NT2/D1 (cell line): ENCODE measurements at regions not wholly inside any gene's neighbourhood (a gene's known extent, or its start where the extent isn't known, plus 50 kb on each side); places are given as distances from the start of the nearest gene placed in this dataset.

ENCODE experiments used
- SUZ12 ChIP-seq: IDR thresholded peaks from 2 replicates; pipeline ENCODE4 v1.6.1; 2011; ENCODE audit not compliant: insufficient read length, insufficient read depth; ENCODE audit errors: extremely low read depth
- YY1 ChIP-seq: IDR thresholded peaks from 2 replicates; pipeline ENCODE4 v1.6.1; 2011; ENCODE audit not compliant: insufficient read length, insufficient read depth
- ZNF274 ChIP-seq: IDR thresholded peaks from 2 replicates; pipeline ENCODE4 v1.6.1; 2011; ENCODE audit warnings: mild to moderate bottlenecking, low read depth, low read length

GRCh38 chr1:194537521-194537920 lies 1351.1 kb upstream of the B3GALT2 start:
- TF ChIP-seq YY1: no peak
- no peak for TF ChIP-seq ZNF274
- TF ChIP-seq SUZ12: no peak
